D721Med (cell line): ENCODE measurements at regions not wholly inside any gene's neighbourhood (a gene's known extent, or its start where the extent isn't known, plus 50 kb on each side); places are given as distances from the start of the nearest gene placed in this dataset.
"Not testable (repeated sequence)": the region's sequence is repeated elsewhere in the genome, so short reads cannot be mapped to it uniquely, and the experiment has no call there.

Source experiments
- DNase-seq: peaks from one replicate; pipeline ENCODE4 v3.0.0; 2011; ENCODE audit warnings: low spot score; ENCODE audit not compliant: insufficient read length
- FAIRE-seq: peaks from 2 replicates; lab custom pipeline; 2011; peaks lifted over from hg19 to GRCh38; lab: Jason Lieb, UNC
- TF ChIP-seq, protein P1 (sequence below): IDR thresholded peaks from 2 replicates; pipeline ENCODE4 v1.5.1; 2012; ENCODE audit warnings: mild to moderate bottlenecking, control low read depth; ENCODE audit not compliant: insufficient read depth; ENCODE audit errors: missing control alignments

DNA sequence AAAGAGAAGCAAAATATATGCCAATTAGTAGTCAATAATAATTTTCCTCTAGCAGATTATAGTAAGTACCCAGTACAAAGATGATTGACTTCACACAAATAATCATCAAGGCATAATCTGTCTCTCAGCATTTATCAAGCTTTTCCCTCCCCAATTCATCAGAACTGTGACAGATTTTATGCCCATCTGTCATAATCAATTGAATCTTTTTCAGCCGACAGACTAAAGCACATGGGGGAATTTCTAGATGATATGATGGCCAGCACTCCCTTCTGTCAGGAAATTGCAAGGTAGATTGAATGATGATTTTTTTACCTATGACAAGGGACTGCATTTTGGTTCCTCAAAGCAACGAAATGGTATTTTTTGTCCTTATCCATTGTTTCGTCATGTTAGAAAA is 227.1 kb upstream of the CYLC2 start:
- no peak for DNase-seq
- TF ChIP-seq, protein P1, sequence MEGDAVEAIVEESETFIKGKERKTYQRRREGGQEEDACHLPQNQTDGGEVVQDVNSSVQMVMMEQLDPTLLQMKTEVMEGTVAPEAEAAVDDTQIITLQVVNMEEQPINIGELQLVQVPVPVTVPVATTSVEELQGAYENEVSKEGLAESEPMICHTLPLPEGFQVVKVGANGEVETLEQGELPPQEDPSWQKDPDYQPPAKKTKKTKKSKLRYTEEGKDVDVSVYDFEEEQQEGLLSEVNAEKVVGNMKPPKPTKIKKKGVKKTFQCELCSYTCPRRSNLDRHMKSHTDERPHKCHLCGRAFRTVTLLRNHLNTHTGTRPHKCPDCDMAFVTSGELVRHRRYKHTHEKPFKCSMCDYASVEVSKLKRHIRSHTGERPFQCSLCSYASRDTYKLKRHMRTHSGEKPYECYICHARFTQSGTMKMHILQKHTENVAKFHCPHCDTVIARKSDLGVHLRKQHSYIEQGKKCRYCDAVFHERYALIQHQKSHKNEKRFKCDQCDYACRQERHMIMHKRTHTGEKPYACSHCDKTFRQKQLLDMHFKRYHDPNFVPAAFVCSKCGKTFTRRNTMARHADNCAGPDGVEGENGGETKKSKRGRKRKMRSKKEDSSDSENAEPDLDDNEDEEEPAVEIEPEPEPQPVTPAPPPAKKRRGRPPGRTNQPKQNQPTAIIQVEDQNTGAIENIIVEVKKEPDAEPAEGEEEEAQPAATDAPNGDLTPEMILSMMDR, result no peak
- peak; percentile 89 for FAIRE-seq

DNA sequence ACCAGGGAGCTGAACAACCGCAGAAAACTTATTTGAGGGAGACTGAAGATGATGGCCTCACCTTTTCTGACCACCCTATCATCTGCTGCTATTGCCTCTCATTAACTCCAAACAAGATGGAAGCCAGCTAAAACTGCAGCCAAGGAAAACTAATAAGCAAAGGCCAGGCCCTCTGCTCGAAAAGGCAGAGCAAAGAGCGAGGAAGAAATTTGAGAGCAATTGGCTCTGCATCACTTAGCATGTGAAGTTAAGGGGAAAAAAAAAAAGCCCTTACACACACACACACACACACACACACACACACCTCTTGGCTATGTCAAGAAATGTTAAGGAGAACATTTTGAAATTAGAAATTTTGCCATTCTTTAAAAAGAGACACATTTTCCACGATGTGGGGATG is 228.1 kb upstream of the CYLC2 start:
- FAIRE-seq (no peak), DNase-seq (no peak)
- TF ChIP-seq, protein P1, result no peak

DNA sequence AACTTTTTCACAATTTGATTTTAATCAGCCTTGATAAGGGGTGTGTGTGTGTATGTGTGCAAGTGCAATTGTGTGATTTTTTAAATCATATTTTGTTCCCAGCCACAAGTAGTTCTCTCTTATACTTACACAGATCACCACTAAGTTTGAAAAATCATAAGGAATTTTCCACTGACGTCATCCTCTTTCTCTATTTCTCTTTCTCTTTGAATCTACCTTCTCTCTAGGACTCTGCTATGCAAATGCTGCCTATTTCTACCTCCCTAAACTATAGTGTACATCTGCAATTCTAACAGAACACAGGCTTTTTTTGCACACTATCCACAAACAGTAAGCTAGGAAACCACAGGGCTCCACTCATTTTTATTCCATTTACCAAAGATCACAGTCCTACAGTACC is 254.6 kb upstream of the CYLC2 start:
- FAIRE-seq, result no peak
- TF ChIP-seq, protein P1, result no peak
- DNase-seq, result no peak

- DNase-seq (no peak), FAIRE-seq (no peak)
- TF ChIP-seq, protein P1, result no peak
Measured at GRCh38 chr9:102728946-102729345, 266.2 kb upstream of the CYLC2 start.

GRCh38 chr9:102714184-102714583 is 280.9 kb upstream of the CYLC2 start:
- FAIRE-seq, result no peak
- TF ChIP-seq, protein P1, result no peak
- no peak for DNase-seq

GRCh38 chr9:102712910-102713309 is 282.2 kb upstream of the CYLC2 start:
- DNase-seq, FAIRE-seq: not testable (repeated sequence)

DNA sequence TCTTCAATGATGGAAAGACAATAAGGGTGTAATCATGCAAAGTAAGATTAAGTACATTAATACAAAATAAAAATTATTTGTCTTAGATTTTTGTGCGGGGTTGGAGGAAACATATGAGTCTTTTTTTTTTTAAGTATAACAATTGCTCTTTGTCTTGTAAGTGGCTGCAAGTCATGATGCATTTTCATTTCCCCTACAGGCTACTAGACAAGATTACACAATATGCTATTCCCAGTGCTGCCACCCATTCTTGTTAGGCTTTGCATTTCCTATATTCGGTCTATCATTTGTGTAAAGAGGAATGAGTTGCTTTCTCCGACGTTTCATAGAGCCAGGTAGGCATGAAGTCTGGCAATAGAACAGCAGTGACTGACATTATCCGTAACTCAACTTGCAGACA is 294.2 kb upstream of the CYLC2 start:
- no peak for FAIRE-seq

More for the DNA sequence above, 294.2 kb upstream of the CYLC2 start:
- no peak for DNase-seq
- TF ChIP-seq, protein P1, result no peak
